ENCODE measurements at regions not wholly inside any gene's neighbourhood (a gene's known extent, or its start where the extent isn't known, plus 50 kb on each side); places are given as distances from the start of the nearest gene placed in this dataset.
"Not testable (repeated sequence)": the region's sequence is repeated elsewhere in the genome, so short reads cannot be mapped to it uniquely, and the experiment has no call there.

- DNase-seq, result no peak
These were observed 99.5 kb downstream of the FMR1NB start for GRCh38 chrX:148080593-148080992.

- DNase-seq, result no peak
These were observed 103.5 kb downstream of the FMR1NB start for GRCh38 chrX:148084611-148085010.

GRCh38 chrX:148120151-148120550, 139.0 kb downstream of the FMR1NB start:
- DNase-seq, result no peak

- DNase-seq, result no peak
These were observed 140.0 kb downstream of the FMR1NB start for GRCh38 chrX:148120999-148121623.

- DNase-seq, result not testable (repeated sequence)
These were observed 147.9 kb downstream of the FMR1NB start for GRCh38 chrX:148128872-148129505.

- peak; percentile 68 for DNase-seq
These were observed 152.1 kb downstream of the FMR1NB start for GRCh38 chrX:148133105-148133725.

GRCh38 chrX:148134578-148134977, 153.4 kb downstream of the FMR1NB start:
- DNase-seq, result no peak

GRCh38 chrX:148135738-148136137, 154.6 kb downstream of the FMR1NB start:
- DNase-seq, result peak; percentile 74

- DNase-seq, result no peak
These were observed 165.0 kb downstream of the FMR1NB start for GRCh38 chrX:148146121-148146520.

GRCh38 chrX:148156986-148157385, 175.8 kb downstream of the FMR1NB start:
- DNase-seq, result no peak

- no peak for DNase-seq
These were observed 178.7 kb downstream of the FMR1NB start for GRCh38 chrX:148159796-148160195.

GRCh38 chrX:148161701-148162100, 180.6 kb downstream of the FMR1NB start:
- DNase-seq, result peak; percentile 95

- DNase-seq, result peak; percentile 81
These were observed 204.5 kb downstream of the FMR1NB start for GRCh38 chrX:148185631-148186030.

- no peak for DNase-seq
These were observed 211.4 kb downstream of the FMR1NB start for GRCh38 chrX:148192547-148192946.

- DNase-seq, result no peak
These were observed 212.6 kb downstream of the FMR1NB start for GRCh38 chrX:148193759-148194158.

- no peak for DNase-seq
These were observed 222.4 kb downstream of the FMR1NB start for GRCh38 chrX:148203531-148203930.

- DNase-seq, result no peak
These were observed 223.1 kb downstream of the FMR1NB start for GRCh38 chrX:148204195-148204594.

- no peak for DNase-seq
These were observed 233.6 kb downstream of the FMR1NB start for GRCh38 chrX:148214786-148215185.

GRCh38 chrX:148215726-148216125, 234.6 kb downstream of the FMR1NB start:
- DNase-seq, result no peak

- no peak for DNase-seq
These were observed 242.2 kb downstream of the FMR1NB start for GRCh38 chrX:148223361-148223760.

- no peak for DNase-seq
These were observed 247.4 kb downstream of the FMR1NB start for GRCh38 chrX:148228521-148228920.

GRCh38 chrX:148229801-148230303, 248.7 kb downstream of the FMR1NB start:
- DNase-seq, result no peak

- DNase-seq, result no peak
These were observed 240.4 kb upstream of the AFF2 start for GRCh38 chrX:148259990-148260389.

- no peak for DNase-seq
These were observed 234.6 kb upstream of the AFF2 start for GRCh38 chrX:148265829-148266228.
